Mucosa of gallbladder (tissue), 1 donor: ENCODE measurements at regions not wholly inside any gene's neighbourhood (a gene's known extent, or its start where the extent isn't known, plus 50 kb on each side); places are given as distances from the start of the nearest gene placed in this dataset.
"Not testable (repeated sequence)": the region's sequence is repeated elsewhere in the genome, so short reads cannot be mapped to it uniquely, and the experiment has no call there.

ENCODE experiments used
- DNase-seq: peaks from one replicate; pipeline ENCODE4 v3.0.0-alpha.2; 2020; ENCODE audit warnings: low spot score
- donor health status: DM: no; HTN: no; CAD: no.

DNA sequence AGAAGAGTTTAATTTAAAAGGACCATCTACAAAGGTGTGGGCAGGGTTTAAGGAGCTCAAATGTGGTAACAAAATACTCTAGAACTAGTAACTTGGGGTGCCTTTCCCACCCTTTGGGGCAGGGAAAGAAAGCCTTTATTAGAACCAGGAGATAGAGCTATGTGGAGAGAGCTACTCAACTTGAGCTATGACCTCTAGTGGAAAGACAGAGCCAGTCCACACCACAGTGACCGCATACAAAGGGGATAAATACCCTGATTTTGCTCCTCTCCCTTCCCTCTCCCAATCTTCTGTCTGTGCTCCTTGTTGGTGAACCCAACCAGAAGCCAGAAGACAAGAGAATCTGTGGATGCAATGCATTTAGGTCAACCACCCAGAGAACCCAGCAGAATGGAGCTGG, 54.4 kb upstream of the JAK1 start:
- DNase-seq = no peak

DNA sequence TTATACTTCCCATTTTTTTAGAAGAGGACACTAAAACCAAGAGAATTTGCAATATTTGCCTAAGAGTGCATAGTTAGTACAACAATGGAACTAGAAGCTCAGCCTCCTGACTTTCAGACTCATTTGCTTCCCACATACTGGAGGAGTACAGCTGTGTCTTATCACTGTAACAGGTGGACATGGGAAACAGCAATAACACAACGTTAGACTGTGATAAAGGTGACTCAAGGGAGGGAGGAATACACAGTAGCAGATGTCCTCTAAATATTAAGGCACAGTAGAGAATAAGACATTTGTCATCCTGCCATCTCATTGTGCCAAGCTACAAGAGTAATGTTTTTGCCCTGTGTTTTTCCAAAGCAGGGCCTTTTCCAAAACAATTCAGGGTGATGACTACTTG, 55.4 kb upstream of the JAK1 start:
- no peak for DNase-seq

DNA sequence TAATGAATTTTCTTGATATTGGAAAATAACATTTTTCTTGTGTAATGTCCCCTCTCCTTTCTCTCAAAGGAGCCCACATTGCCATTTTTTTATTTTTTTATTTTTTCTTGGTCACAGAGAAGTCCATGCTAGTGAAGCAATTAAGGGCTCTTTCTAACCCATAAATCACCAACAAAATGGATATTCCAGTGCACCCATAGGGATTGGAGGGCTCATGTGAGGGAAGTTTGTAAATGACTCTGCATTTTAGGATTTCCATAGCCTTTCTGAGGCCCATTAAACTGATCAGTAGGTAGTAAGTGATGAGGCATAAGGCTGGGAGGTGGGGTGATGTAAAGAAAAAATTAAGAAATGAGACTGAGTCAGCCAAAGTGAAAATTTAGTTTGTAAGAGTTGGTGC, 55.9 kb upstream of the JAK1 start:
- no peak for DNase-seq

DNA sequence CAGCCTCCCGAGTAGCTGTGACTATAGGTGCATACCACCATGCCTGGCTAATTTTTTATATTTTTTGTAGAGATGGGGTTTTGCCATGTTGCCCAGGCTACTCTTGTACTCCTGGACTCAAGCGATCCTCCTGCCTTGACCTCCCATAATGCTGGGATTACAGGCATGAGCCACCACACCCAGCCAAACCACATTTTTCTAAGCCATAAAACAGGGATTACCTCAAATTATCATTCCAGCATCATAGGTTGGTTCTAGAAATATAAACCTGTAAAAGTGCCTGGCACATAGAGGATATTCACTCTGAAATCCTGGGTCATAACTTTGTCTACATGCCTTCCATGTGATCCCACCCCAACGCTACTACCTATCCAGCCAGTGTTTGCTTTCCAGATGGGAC, 59.4 kb upstream of the JAK1 start:
- DNase-seq = no peak

DNA sequence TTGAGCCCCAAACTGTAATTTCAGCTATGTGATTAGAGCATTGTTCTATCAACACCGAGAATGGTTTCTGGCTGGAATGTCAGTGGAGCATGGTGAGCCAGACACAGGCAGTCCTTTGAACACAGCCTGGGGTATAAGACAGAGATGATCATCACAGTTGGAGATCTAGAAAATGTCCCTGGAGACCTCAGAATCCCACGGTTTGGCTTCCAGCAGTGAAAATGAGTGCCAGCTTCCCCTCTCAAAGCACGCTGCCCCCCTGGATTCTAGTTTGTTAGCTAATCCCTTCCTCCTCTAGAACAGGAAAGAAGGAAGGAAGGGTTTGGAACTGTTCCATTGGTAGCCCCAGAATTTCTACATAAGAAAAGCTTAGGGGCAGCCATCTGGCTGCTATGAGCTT, 59.9 kb upstream of the JAK1 start:
- DNase-seq = no peak

DNA sequence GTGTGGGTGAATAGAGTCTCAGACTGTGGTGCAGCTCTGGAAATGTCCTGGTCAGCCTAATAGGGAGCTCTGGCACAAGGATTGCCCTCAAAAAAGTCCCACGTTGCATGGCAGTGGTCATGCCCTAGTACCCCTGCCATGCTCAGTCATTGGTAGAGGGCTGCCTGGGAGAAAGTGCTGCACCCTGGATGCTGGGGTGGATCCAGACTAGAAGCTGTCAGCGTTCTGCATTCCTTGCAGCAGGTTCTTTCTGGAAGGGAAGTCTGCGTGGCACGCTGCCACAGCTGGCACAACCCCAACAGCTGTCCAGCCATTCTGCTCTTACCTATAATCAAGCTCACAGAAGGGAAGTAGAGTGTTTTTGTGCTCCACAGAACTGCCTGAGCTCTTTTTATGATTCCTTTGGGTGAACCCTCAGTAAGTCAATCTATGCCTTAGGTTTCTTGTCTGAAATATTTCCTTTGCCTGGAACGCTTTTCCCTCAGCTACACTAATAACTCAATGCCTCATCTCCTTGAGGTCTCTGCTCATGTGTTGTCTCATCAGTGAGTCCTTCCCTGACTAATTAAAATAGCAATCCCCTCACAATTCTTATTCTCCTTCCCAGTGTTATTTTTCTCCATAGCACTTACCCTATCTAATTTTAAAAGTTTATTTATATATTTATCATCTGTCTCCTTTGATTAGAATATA, 61.5 kb upstream of the JAK1 start:
- DNase-seq = peak; percentile 71

DNA sequence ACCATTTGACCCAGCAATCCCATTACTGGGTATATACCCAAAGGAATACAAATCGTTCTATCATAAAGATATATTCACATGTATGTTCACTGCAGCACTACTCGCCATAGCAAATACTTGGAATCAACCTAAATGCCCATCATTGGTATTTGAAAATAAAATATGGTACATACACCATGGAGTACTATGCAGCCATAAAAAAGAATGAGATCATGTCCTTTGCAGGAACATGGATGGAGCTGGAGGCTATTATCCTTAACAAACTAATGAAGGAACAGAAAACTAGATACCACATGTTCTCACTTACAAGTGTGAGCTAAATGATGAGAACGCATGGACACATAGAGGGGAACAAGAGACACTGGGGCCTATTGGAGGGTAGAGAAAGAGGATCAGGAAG, 63.1 kb upstream of the JAK1 start:
- DNase-seq = not testable (repeated sequence)

DNA sequence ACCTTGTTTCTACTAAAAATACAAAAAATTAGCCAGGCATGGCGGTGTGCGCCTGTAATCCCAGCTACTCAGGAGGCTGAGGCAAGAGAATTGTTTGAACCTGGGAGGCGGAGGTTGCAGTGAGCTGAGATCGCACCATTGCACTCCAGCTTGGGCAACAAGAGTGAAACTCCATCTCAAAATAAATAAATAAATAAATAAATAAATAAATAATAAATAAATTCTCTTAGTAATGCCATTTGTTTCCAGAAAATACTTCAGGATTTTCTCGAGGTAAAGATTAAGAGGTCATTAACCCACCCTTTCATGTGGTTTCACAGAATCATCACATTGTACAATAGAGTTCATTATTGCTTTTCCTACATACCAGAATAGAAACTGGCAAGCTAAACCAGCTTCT, 68.5 kb upstream of the JAK1 start:
- DNase-seq = not testable (repeated sequence)

DNA sequence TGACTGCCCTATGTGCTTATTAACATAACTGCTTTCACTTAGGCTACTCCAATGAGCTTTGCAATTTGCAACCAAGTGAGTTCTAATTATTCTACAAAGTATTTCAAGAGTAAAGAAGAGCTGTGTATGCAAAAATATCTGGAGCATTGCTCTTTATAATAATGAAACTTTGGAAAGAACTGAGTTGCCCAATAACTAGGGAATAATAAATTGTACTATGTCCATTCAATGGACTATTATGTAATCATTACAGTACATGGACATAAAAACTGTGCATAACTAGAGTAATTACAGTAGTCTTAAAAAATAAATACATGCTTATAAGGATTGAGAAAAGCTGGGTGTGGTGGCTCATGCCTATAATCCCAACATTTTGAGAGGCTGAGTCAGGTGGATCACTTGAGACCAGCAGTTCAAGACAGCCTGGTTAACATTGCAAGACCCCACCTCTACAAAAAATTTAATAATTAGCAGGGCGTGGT, 70.3 kb upstream of the JAK1 start:
- no peak for DNase-seq

DNA sequence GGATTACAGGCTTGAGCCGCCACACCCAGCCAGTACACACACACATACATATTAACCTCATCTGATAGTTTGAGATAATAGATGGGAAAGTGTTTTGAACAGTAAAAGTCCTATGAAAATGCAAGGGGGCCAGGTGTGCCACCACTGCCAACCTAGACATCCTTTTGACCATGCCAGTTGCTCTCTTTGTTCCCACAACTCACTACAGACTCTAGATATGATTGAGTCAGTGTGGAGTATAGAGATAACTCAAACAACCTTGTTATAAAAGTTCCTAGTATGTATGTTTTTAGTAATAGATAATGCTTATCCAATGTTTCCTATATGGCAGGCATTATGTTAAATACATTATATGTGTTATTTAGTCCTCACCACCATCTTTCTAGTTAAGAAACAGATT, 72.7 kb upstream of the JAK1 start:
- DNase-seq = no peak

DNA sequence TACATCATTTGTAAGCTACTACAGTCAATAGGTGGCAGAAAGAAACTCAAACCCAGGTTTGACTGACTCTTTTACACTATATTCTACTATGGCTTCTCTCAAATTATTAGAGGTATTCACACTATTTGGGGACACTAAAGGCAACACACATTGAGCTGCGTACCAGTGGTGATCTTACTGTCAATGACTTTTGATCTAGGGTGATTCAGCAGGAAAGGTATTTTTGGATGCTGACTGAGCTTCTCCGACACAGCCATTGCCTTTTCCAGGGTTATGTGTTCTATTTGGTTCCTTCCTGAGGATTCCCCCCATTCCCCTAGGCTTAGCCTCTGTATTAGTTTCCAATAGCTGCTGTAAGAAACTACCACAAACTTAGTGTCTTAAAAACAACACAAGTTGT, 73.2 kb upstream of the JAK1 start:
- DNase-seq = no peak

DNA sequence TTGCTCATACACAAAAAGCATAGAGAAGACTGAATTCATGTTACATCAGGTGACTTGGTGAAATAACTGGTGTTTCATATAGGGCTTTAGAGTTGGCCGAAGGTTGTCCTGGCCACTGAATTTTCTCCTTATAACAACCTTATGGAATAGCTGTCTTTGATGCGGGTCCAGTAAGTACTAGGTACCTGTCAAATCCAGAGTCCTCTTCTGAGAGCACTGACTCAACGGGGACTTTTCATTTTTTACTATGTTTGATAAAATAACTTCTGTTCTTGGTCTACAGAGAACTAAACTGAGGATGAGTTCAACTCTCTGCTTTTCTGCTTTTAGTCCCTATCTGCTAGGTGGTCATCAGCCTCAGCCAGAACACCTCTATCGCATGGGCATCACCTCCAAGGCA, 76.1 kb upstream of the JAK1 start:
- no peak for DNase-seq

DNA sequence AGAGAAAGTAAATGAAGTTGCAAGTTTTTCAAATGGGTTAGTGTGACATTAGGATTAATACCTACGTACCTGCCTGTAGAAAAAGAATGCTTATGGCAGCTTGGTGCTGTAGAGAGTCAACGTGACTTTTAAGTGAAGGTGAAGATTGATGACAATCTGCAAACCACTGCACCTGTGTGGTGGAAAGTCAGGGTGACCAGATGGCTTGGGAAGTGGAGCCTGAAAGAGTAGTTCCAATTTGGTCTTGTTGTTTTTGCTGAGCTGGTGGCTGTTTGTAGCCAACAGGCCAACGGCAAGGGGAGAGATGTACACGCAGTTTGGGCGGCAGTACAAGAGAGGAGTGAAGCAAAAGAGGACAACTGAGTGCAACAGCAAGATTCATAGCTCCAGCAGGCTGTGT, 78.1 kb upstream of the JAK1 start:
- DNase-seq = no peak

DNA sequence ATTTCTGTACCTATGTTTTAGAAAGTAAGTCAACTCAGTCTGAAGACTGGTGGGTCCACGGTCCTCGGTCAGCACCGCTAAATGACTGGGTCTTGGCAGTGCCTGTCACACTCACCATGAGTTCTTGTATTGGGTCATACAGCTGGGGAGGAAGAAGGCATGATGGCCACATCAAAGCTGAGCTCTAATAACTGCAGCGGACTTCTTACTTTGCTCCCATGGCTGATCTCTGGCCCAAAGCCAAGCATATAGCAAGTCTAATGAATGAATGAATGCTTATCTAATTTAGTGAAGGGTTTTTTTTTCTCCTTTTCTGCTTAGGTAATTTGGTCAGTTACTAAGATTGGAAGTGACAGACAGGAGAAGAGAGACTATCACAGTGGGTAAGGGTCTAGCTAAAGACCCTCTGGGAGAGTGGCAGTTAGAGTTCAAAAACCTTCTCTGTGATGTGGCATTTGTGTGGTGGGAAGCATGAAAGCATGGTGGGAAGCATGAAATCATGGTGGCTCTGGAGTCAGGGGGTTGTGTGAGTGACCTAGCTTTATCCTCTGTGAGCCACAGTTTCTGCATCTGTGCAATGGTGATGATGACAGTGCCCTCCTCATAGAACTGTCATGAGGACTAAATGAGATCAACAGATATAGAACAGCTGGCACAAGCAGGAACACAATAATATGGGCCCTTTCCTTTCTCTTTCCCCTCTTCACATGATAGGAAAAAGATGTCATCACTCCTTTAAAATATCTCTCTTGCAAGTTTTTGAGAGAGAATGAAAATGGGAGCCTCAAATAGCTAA, 78.9 kb upstream of the JAK1 start:
- no peak for DNase-seq

DNA sequence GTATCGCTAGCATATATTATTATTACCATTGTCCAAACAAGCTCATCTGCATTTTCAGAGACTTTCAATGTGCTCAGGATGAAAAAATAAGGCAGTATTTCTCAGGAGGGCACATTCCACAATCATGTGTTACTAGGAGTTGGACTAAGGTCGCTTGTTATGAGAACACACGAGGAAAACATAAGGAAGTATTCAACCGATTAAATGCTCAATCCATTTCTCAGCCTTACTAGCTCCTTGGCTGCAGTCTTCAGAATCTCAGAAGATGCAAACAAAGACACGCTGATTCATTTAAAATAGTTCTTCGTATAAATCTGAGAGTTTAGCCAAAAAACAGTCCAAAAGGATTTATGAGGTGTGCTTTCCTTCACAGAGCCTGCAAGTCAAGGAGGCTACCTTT, 82.0 kb upstream of the JAK1 start:
- no peak for DNase-seq

DNA sequence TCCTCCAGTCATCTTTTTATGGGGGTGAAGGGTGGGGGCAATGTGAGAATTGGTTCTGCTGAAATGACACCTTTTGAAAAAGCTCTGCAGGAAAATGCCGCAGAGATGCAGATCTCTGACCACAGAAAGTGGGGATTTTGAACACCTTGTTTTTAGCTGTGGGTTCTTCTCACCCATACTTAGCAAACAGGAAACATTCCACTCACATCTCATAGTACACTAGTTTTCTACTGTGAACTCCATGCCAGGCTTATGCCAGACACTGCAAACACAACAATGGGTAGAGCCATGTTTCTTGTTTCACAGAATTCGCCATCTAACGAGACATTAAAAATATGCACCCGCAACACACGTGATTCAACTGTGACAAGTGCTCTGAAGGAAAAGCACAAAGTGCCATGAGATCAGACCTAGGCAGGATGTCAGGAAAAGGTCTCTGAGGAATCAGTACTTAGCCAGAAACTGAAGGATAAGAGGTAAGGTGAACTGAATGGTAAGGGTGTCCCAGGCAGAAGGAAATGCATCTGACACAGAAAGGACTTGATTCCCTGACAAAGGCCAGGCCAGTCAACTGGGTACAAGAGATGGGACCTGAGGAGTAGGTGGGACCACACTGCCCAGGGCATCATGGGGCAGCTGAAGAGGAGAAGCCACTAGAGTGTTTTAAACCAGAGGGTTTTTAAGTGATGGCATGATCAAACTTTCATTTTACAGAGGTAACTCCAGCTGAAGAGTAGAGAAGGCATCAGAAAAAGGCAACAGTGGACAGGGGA, 83.8 kb upstream of the JAK1 start:
- no peak for DNase-seq

DNA sequence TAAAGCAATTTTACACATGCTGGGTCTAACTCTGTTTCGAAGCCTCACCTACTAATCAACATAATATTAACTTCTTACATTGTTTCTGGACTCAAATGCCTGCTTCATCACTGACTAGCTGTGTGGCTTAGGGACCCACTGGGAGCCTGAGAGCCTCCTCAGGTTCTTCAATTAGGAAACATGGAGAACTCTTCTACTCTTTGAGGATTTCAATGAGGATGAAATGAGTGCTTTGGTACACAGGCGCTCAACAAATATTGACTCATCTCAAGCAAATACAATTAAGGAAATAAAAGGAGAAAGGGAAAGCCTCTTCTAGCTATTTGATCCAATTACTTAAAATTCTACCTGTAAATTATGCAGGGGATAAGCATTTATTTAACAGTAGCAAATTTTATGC, 84.4 kb upstream of the JAK1 start:
- DNase-seq = no peak

DNA sequence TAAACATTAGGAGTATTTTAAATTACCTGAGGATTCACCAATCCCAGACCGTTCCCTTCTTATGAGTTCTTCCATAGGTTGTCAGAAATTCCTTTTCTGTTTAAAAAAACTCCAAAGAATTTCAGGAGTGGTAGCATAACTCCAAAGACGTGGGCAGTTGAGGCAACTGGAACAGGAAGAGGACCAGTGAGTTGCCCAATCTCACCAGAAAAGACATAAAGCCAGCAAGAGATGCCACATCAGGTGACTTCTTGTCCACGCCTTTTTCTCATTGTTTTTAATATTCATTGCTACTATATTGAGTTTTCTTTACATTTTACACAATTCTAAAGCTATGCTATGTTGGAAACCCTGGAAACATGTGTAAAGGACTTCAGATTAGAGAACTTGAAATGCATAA, 88.1 kb upstream of the JAK1 start:
- DNase-seq = no peak

DNA sequence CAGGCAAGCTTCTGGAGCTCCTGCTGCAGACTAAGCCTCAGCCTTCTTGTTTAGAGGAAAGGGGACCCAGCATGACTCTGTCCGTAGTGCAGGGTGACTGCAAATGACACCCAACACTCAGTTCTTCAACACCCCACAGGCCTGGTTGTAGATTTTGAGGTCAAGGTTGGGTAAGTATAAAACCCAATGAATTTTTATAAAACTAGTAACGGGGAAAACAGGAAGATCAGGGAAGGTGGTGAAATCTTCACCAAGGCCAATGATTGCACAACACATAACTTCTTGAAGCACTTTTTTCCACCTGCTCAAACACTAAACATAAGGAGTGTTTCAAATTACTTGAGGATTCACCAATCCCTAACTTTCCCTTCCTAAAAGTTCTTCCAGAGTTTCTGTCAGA, 89.4 kb upstream of the JAK1 start:
- DNase-seq = no peak

DNA sequence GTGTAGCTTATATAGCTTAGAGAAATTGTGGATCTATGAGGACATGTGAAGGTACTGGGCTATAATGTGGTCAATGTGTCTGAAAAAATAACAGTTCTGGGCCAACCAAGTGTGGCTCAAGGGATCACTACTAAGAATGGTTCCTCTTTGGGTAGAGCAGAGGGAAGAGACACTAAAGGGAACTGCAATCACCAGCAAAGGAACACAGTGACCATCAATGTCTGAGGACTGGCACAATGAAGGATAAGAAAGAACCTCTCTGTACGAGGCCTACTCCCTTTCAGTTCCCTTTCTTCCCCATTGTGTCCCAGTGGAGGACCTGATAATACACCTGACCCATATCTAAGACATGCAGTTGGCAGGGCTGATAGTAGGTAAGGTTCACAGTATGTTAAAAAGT, 89.9 kb upstream of the JAK1 start:
- no peak for DNase-seq

DNA sequence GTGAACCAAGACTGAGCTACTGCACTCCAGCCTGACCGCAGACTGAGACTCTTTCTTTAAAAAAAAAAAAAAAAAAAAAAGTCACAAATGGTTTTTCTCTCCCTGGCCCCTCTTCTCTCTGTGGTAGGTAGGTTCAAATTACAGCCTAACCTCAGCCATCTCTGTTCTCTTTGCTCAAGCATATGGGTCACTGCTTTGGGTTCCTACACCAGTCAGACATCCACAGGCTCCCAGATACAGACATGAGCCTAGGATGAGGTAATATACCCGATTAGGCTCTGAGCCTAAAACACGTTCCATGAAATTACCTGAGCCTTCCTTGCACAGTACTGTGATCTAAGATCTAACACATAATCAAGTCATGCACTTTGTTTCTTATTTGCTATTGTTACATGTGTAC, 90.5 kb upstream of the JAK1 start:
- no peak for DNase-seq

DNA sequence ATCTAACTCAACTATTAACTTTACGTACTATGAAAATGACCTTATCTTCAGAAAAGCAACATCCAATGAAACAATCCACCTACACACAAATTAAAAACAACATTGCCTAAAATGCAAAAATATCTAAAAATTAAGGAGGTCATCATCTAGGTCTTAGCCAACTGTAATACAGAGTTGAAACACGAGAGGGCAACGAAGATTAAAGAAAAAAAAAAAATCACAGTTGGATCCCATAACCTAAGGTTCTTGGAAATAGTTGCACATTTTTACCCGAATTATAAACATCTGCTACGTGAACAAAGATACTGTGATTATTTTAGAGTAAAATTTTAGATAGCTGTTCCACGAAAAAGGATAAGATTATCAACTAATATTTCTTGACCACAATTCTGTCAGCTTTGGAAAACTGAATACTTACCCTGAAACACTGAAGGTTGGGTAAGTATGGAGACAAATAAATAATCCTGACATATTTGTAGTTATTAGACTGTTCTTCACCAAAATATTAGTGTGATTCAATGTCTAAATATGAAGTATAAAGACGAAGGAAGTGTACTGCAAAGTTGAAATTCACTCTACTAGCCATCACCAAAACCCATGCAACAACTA, 88.0 kb upstream of the AK4 start:
- DNase-seq = no peak
